HG02798 (cell line): ENCODE measurements at regions not wholly inside any gene's neighbourhood (a gene's known extent, or its start where the extent isn't known, plus 50 kb on each side); places are given as distances from the start of the nearest gene placed in this dataset.

Experiments
- ATAC-seq: cut with Tn5 transposase; IDR thresholded peaks from one replicate; pipeline ENCODE4 v1.9.1; 2021; ENCODE audit warnings: mild to moderate bottlenecking; ENCODE audit not compliant: unreplicated experiment, poor library complexity

DNA sequence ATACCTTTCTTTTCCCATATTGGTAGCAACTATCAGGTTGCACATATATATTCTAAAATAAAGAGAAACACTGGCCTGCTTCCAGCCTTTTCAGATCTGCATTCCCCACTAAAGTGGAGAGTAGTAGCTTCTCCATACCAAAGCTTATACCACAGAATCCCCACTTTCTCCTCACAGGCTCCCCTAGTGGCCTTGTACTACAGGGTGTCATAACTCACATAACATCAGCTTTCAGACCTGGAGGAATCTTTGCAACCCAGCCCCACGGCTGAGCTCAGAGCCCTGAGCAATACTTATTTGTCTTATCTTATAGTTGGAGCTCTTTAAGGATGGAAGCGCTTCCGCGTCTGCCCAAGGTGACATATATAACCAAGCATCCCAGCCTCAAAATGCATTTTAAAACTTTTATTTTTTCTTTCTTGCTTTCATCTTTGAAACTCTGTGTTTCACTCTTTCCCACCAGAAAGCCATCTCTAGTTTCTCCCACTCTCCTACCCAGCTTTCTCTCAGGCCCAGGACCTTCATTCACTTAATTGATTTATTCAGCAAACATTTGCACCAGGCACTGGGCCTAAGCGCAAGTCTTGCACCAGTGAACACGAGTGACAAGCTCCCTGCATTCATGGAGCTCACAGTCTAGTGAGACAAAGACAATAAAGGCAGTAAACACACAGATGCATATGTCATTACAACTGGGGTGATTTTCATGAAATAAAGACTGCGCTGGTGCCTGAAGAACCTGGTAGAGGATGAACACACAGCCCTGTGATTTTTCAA lies 254.7 kb downstream of the IPO8 start:
- no peak for ATAC-seq

DNA sequence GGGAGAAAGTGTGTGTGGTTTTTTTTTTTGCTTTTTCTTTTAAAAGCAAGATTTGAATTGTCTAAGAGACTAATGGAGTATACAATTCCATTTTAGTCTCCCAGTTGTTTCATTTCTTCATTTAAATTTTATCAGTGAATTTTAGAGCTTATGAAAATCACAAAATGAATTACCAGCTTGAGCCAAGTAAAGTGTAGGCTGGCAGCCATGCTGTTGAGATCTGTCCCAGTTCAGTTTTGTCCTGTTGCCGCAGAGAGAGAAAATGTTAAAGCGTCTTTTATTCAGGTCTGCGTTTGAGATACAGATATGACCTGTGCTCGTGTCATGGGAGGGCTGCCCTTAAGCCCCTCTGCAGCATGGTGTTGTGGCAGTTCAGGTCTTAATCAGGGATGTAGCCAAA lies 256.5 kb downstream of the IPO8 start:
- no peak for ATAC-seq

DNA sequence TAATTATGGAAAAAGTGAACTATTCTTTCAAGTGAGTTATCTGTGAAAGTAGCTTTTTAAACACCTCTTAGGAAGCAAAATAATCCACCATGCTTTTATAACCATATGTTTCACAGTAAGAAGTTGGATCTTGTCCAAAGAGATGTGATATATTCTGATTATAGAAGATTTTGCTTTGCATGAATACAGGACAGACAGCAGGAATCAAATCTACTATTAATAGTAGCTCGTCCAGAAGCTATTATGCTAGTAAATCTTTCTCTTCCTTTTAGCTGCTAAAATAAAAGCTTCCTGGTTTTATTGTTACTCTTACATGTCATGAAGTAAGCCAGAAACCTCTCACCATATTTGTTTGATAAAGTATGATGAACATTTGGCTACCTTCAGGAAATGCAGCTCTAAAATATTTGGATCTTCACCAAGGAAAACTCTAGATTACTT lies 257.0 kb downstream of the IPO8 start:
- no peak for ATAC-seq

DNA sequence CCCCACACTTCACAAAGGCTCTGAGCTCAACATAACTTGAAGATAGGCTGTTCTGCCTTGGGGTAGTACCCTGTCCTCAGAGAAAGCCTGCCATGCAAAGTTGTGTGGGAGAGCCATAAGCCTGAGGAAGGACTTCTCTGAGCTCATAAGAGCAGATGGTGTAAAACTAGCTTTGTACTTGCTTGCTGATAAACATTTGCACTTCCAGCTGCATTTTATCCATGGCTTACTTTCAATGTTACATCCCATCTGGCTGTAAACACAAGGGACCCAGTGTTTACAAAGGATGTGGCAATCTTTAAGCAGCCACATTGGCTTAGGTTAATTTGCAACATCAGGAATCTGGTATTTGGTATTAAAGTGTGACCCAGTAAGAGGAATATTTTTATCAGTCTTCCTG lies 258.1 kb downstream of the IPO8 start:
- ATAC-seq = no peak

DNA sequence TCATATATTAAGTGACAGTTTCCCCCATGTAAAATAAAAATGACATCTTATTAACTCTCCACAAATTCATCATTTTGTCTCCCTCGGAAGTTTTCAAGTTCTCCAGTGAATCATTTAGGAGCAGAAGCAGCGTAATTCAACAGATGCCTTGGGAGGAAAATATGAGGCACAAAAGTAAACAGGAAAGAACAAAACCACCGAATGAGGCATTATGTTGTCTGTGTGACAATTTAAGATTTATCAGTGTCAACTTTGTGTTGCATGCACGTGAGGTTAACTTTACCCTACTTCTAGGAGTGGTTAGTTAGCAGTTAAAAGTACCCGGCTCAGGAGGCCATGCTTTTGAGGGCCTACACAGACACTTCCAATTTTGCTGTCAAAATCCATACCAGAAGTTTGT lies 258.6 kb downstream of the IPO8 start:
- ATAC-seq = no peak

DNA sequence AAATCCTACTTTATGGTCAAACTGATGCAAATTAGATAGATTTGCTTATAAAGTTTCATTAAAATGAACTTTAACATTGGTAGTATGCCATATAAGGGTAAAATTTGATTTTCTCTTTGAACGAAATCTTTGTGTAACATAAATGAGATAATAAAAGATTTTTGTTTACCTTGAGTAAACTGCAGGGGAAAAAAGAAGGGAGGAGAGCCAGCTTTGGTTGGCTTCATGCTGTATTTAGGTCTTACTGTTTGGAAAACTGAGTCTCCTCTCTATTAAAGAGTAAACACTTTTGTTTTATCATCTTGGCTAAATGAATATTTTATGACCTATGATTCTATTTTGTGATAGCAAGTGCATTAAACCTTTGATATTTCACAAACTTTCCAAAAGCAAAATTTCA lies 267.6 kb downstream of the IPO8 start:
- ATAC-seq = no peak

DNA sequence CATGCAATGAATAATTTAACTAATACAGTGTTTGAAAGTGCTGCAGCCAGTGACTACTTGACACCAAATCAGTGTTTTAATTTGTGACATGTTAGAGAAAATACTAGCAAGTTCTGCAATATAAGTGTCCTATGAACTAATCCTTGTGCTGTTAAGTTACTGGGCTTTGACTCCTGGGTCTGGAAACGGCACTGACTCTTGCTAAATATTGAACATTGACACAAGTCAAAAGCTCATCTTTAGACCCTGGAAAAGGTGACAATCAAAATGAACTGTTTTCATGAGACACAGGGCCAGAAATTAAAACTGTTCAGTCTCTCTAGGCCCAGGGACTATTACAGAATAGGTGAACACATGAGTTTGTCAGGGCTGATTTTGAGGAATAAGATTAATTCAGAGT lies 268.1 kb downstream of the IPO8 start:
- ATAC-seq = no peak

DNA sequence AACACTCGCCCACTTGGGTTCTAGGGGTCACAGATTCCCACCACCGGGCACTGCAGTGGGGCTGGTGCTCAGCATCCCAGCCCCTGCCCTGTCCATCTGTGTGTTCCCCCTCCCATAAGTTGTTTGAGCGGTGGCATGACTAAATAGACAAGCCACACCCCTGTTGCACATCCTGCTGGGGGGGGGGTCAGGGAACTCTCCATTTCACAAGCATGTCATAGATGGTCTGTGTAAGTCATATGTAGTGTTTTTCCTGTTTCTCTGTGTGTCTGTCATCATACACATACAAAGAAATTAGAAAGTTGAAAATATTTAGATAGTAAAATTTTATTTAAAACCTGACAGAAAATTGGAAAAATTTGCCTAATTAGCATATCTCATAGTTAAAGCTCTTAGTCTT lies 270.2 kb downstream of the IPO8 start:
- ATAC-seq = no peak

DNA sequence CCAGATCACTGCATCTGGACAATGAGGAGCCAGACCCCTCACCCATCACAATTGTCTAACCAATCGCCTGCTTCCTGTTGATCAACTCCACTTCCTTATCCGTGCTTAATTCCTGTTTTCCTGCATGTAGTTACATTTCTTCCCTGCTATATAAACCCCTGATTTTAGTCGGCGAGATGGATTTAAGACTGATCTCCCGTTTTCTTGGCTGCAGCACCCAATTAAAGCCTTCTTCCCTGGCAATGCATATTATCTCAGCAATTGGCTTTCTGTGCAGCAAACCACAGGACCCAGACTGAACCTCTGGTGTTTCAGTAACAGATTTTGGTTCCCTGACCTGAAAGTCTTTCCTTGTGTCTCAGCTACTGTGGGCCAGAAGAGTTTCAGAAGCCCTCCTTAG lies 272.3 kb downstream of the IPO8 start:
- no peak for ATAC-seq

DNA sequence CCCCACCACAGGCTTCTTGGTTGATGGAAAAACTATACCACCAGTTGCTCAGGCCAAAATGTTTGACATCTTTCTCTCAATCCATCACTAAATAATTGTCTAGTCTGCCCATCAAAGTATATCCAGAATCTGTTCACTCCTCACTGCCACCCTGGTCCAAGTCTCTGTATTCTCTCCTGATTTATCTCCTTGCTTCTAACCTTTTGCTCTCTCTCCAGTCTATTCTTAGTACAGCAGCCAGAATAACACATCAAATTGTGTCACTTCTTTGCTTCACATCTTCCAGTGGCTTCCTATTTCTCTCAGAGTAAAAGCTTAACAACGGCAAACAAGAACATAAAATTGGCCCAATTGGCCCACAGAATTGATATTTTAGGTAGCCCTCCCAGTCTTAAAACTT lies 272.8 kb downstream of the IPO8 start:
- ATAC-seq = no peak

DNA sequence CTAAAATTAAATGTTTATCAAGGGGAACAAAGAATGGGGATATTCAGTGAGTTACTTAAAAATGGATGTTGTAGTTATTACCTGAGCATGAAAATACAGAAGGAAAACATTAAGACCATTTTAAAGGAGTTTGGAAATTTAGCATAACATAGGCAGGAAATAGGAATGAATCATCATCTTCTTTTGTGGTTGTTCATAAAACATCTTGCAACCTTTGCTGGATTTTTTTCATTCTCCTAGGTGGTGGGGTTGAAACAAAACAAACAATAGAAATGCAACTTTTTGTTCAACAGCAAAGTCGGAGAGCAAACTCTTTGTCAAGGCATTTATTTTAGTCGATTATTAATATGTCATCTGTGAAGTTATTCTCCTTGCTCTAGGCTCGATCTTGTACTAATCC lies 275.1 kb downstream of the IPO8 start:
- no peak for ATAC-seq

DNA sequence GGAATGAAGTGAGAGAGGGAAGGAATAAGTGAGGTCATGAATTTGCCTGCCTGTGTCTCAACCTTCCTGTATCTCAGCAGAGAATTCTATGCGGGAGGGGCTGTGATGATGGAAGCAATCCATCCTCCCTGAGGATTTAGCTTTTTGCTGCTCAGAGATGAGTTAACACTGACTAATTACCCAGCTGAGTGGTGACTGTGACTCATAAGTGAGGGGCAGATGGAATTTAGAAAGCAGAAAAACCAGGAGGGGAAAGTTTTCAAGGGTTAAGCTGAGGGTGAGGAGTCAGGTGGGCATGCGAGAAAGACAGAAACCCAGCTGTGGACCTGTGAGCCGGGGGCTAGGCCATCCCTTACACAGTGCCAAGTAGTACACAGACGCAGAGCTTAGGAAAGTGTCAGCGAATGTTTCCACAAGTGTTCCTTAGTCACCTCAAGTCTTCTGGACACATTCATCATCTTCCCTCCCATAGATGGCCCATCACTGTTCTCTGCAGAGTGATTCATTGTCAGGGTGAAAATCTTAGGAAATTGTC lies 277.9 kb downstream of the IPO8 start:
- no peak for ATAC-seq

DNA sequence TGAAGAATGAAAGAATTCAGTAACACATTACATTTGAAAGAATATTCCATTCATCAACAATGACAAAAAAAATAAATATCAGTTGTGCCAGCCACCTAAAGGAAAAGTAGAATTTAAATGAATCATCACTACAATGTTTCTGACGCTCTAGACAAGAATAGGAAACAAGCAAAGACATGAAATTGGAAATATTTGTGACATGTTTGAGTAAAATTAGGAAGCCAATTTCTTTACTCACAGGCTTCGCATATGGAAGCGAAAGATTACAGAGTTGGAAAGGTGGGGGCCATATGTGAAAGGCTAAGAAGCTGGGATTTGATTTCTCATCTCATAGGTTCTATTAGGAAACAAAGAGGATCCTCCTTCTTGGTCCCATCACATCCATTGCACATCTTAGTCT lies 279.0 kb downstream of the IPO8 start:
- no peak for ATAC-seq

DNA sequence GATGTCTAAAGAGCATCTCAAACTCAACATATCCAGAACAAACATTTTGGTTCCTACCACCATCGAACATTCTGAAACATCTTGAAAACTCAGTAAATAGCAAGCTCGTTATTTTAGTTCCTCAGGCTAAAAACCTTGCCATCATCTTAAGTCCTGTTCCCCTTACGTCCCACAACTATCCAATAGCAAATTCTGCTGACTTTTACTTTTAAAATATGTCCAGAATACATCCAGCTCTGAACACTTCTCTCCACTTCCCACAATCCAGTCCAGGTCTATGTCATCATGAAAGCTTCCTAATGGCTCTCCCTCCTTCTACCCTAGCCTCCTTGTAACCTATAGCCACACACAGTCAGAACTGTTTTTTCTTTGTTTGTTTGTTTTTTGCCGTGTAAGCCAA lies 279.9 kb downstream of the IPO8 start:
- no peak for ATAC-seq

DNA sequence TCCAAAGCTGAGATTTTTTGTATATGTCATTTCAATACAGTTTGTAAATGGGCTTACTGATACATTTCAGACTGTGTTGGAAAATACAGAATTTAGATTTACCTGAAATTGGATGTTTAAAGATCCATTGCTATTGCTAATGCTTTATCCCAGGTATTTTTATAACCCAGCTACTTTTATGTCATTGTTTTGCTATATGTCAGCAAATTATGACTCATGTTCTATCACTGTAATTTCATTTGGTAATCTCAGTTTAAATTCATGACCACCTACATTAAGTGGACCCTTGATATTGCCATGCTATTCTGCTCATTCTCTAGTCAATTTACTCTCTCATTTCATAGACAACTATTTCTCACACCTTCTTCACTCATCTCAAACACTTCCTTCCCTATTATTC lies 281.2 kb downstream of the IPO8 start:
- no peak for ATAC-seq

DNA sequence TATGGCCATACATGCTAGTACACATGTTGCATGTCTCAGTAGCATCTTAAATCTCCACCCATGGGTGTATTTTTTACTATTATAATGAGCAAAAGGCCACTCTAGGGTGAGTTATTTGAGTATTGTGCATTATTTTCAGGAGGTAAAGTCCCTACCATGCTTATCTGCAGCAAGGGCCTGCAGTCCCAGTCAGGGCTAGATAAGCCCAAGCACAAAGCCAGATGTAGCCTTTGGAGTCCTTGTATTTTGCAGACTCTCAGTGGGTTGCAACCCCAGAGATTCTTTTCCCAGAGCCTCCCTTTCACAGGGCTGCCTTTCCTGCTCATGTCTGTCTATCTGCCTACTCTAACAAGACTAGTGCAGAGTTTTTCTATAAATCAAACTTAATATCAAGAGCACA lies 295.3 kb downstream of the IPO8 start:
- no peak for ATAC-seq

DNA sequence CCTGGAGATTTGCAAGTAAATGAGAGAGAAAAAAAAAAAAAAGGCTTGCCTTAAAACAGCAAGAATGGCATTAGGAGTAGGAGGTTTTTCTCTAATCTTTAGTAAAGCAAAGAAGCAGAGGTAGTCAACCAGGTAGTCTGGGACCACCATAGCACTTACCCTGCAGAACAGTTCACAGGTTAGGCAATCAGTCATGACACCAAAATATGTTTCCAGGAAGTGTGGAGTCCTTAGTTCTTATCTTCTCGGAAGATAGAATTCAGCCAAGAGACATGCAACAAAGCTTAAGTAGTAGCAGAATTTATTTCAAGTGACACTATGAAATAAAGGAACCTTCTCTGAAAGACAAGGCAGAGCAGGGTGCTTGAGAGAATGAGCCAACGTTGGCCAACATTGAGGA lies 295.8 kb downstream of the IPO8 start:
- no peak for ATAC-seq

DNA sequence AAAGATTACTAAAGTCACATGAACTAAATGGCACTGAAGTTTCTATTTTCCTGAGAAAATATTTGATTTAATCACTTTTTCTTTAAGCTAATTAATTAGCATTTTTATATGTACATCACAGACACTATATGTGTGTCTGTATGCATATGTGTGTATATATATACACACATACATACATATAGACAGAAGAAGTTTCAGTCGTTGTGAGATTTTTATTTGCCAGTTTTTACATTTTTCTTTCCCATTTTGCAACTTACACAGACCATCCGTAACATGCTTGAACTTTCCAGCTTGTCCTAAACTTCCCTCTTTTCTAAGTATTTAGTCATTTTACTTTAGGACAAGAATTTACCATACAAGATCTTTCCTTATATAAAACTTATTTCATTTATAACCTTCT lies 299.1 kb downstream of the IPO8 start:
- ATAC-seq = no peak

DNA sequence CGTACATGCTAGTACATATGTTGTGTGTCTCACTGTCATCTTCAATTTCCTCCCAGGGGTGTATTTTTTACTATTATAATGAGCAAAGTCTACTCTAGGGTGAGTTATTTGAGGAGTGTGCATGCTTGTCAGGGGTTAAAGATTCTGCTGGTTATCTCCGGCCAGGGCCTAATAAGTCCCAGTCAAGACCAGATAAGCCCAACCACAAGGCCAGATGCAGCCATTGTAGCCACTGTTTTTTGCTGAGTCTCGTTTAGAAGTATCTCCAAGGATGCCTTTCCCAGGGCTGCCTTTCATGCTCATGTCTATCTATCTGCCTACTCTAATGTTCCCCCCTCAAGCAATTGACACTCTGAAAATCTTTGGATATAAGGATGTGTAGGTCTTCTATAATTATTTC lies 300.5 kb downstream of the IPO8 start:
- no peak for ATAC-seq

DNA sequence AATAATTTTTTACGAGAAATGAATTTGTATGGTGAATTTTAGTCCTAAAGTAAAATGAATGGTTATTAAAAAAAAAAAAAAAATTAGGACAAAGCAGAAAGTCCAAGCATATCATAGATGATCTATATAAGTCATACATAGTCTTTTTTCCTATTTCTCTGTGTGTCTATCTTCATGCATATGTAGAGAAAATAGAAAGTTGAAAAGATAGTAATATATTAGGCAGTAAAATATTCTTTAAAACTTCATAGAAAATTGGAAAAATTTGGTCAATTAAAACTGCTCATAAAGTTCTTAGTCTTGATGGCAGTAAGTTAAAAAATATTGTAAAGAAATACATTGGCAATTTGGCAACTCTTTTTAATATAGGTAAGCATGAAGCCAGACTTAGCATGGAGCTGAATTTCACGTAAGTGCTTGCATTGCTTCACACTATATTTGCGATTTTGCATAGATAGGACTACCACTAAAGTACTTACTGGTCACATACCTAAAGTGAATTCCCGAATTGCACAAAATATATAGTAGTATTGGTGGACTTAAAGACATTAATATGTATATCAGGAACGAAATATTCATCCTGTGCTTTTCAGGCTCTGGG lies 303.8 kb downstream of the IPO8 start:
- no peak for ATAC-seq

DNA sequence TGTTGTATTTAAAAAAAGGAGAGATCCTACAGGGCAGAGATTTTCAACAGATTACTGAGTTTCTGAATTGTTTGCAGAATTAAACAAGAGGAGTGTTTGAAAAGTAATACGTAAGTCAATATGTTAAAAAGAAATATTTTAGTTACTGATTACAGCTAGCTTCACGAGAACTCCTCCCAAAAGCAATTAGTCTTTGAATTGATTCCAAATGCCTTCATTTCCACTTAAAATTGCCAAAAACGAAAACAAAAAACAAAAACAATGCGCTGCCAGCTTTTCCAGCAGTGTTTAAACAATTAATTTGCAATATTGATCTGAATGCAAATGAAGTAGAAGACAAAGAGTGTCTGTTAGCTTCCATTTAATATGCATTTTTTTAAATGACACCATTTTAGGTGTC lies 310.0 kb downstream of the IPO8 start:
- ATAC-seq = no peak

DNA sequence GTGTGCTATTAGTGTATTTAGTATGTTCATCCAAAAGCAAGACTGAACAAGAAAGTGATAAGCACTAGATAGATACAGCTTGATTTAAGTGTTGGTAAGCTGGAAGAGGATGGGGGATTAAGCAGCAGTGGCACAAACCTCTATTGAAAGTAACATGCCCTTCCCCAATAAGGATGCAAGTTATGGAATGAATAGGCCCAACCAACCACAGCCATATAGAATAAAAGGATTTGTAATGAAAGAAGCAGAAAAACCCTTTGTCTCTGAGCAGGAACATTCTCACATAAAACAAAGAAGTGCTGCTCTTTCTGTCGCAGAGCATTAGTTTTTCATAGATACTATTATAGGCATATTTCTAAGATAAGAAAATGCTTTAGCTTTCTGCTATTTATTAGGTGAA lies 310.7 kb downstream of the IPO8 start:
- no peak for ATAC-seq
